ENCODE measurements at regions not wholly inside any gene's neighbourhood (a gene's known extent, or its start where the extent isn't known, plus 50 kb on each side); places are given as distances from the start of the nearest gene placed in this dataset.

DNA sequence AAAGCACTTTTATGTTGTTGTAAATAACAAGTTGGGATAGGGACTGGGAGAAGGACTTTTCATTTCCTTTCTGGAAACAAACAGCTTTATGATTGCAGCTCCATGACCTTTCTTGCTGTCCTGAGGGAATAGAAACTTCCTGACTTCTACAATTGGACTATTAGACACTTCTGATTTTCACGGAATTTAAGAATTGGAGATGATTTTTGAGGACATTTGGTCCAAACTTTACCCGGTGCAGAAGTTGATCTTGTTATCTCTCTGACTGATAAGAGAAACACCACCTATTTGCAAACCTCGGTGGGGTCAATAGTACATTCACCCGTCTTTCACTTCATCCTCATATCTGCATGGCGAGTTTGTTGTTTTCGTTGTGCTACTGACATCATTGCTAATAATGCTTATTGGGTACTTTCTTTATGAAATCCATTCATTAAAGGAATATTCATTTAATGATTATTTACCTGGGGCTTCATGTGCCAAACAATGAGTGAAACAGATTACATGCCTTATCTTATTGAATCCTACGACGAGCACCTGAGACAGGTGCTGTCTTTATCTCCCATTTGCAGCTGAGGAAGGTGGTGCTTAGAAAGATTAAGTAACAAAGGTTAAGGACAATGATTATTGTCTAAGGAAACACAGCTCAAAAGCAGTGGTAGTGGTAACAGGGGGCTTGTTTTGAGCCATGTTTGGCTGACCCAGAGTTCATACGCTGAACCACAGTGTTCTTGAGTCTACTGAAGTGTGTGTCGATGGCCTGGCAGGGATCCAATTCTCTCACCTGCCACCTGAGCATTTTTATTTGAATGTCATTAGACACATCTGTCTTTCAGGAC, 176.9 kb upstream of the FAM20A start:
- TF ChIP-seq EZH2 (IDR thresholded peaks at IDR 0.05; ENCODE audit: borderline replicate concordance, control insufficient read depth, low read depth, low read length) (no peak), CBX5 (IDR thresholded peaks at IDR 0.05; ENCODE audit: low read depth) (no peak), SMAD5 (IDR thresholded peaks at IDR 0.05; ENCODE audit: low read depth) (no peak), NFYB (IDR thresholded peaks at IDR 0.05; ENCODE audit: insufficient read depth, low read depth, low read length) (no peak)
- TF ChIP-seq, protein P1, sequence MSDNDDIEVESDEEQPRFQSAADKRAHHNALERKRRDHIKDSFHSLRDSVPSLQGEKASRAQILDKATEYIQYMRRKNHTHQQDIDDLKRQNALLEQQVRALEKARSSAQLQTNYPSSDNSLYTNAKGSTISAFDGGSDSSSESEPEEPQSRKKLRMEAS (IDR thresholded peaks at IDR 0.05; ENCODE audit: low read depth, low read length), result no peak
- TF ChIP-seq, protein P2, sequence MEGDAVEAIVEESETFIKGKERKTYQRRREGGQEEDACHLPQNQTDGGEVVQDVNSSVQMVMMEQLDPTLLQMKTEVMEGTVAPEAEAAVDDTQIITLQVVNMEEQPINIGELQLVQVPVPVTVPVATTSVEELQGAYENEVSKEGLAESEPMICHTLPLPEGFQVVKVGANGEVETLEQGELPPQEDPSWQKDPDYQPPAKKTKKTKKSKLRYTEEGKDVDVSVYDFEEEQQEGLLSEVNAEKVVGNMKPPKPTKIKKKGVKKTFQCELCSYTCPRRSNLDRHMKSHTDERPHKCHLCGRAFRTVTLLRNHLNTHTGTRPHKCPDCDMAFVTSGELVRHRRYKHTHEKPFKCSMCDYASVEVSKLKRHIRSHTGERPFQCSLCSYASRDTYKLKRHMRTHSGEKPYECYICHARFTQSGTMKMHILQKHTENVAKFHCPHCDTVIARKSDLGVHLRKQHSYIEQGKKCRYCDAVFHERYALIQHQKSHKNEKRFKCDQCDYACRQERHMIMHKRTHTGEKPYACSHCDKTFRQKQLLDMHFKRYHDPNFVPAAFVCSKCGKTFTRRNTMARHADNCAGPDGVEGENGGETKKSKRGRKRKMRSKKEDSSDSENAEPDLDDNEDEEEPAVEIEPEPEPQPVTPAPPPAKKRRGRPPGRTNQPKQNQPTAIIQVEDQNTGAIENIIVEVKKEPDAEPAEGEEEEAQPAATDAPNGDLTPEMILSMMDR (IDR thresholded peaks at IDR 0.05 in 2 of 3, conservative IDR thresholded peaks at IDR 0.05 in 1 of 3; ENCODE audit: control insufficient read depth in 2 of 3, extremely low read depth in 1 of 3, insufficient read depth in 1 of 3, low read depth in 3 of 3, low read length in 3 of 3), result no peak
